Endothelial cell of umbilical vein (primary cell): ENCODE measurements at regions not wholly inside any gene's neighbourhood (a gene's known extent, or its start where the extent isn't known, plus 50 kb on each side); places are given as distances from the start of the nearest gene placed in this dataset.

ENCODE experiments used
- BruUV-seq: library from RNA; stranded (reverse); fragments of 400-500 nt; replicated peaks from 2 replicates; lab custom pipeline; 2021; lab: Mats Ljungman, UMichigan
- CTCF ChIA-PET: fragments of 300-600, 350-600 bp; sonication (Branson Sonifier 250); formaldehyde crosslinking; loops from one replicate; lab custom pipeline; 2021; ENCODE audit warnings: antibody characterized with exemption, inconsistent platforms; lab: Charles Lee
- POLR2A ChIA-PET: fragments of 300-600, 350-600 bp; sonication (Branson Sonifier 250); formaldehyde crosslinking; loops from one replicate; lab custom pipeline; 2021; ENCODE audit warnings: antibody characterized with exemption, inconsistent platforms; lab: Charles Lee
- DNase-seq: peaks from one replicate; pipeline ENCODE4 v3.0.0-alpha.2; 2011; ENCODE audit warnings: low read depth, low spot score
- FAIRE-seq: peaks from 2 replicates; lab custom pipeline; 2011; peaks lifted over from hg19 to GRCh38; lab: Jason Lieb, UNC
- H2AFZ ChIP-seq: 2 replicates; pipeline ENCODE4 v1.6.0; 2012; ENCODE audit warnings: low read depth, low read length, control low read depth, inconsistent platforms
- H3K27ac ChIP-seq: 2 replicates; pipeline ENCODE4 v1.5.1; 2011; ENCODE audit warnings: low read depth, mild to moderate bottlenecking, control low read depth, low read length, moderate library complexity; ENCODE audit not compliant: insufficient read depth
- H3K27me3 ChIP-seq, 2 experiments: 2 replicates each; pipeline versions ENCODE4 v1.6.0 to v1.6.1; 2011; ENCODE audit warnings: low read length in 2 of 2, mixed read lengths in 1 of 2; ENCODE audit not compliant: control insufficient read depth in 2 of 2, insufficient read depth in 2 of 2
- H3K36me3 ChIP-seq, 2 experiments: 2 replicates in 1 of 2; 3 replicates in 1 of 2; pipeline ENCODE4 v1.5.1; 2011; ENCODE audit warnings: low read length in 2 of 2, mild to moderate bottlenecking in 1 of 2, moderate library complexity in 1 of 2; ENCODE audit not compliant: control insufficient read depth in 2 of 2, insufficient read depth in 2 of 2; ENCODE audit errors: extremely low read depth in 1 of 2
- H3K4me1 ChIP-seq: 3 replicates; pipeline ENCODE4 v1.5.1; 2011; ENCODE audit warnings: mild to moderate bottlenecking, low read length; ENCODE audit not compliant: control insufficient read depth, insufficient read depth; ENCODE audit errors: extremely low read depth
- H3K4me2 ChIP-seq: 2 replicates; pipeline ENCODE4 v1.6.1; 2011; ENCODE audit warnings: low read length, control low read depth, mixed read lengths; ENCODE audit not compliant: insufficient read depth
- H3K4me3 ChIP-seq, 3 experiments: fragments of 200-600 bp in 1 of 3; sonication (generic), shearing (Covaris generic) in 1 of 3; replicated peaks in 1 of 3; 2 replicates each; pipeline ENCODE4 v1.5.1; 2011 to 2016; ENCODE audit warnings: control low read depth in 3 of 3, low read length in 3 of 3, mild to moderate bottlenecking in 2 of 3, inconsistent platforms in 1 of 3, low read depth in 1 of 3, moderate library complexity in 1 of 3; ENCODE audit not compliant: insufficient read depth in 1 of 3
- H3K79me2 ChIP-seq: 2 replicates; pipeline ENCODE4 v1.6.0; 2012; ENCODE audit warnings: low read length, inconsistent platforms; ENCODE audit not compliant: control insufficient read depth, insufficient read depth
- H3K9ac ChIP-seq: replicated peaks from 2 replicates; pipeline ENCODE3; 2011; ENCODE audit warnings: low read length, control low read depth; ENCODE audit not compliant: insufficient read depth; ENCODE audit errors: extremely low read depth
- H3K9me1 ChIP-seq: replicated peaks from 3 replicates; pipeline ENCODE4 v1.6.0; 2011; ENCODE audit warnings: mild to moderate bottlenecking, low read length; ENCODE audit not compliant: control insufficient read depth, insufficient read depth; ENCODE audit errors: extremely low read depth
- H3K9me3 ChIP-seq: replicated peaks from 2 replicates; pipeline ENCODE4 v1.5.1; 2012; ENCODE audit warnings: low read length, inconsistent platforms; ENCODE audit not compliant: control insufficient read depth, insufficient read depth
- H4K20me1 ChIP-seq: replicated peaks from 2 replicates; pipeline ENCODE3; 2011; ENCODE audit warnings: mild to moderate bottlenecking, low read length; ENCODE audit not compliant: control insufficient read depth, insufficient read depth; ENCODE audit errors: extremely low read depth
- CTCF ChIP-seq, 2 donors: IDR thresholded peaks; 1 replicate in 1 of 2; 2 replicates in 1 of 2; pipeline ENCODE4 v1.5.1; 2011; ENCODE audit warnings: low read length in 2 of 2, mild to moderate bottlenecking in 2 of 2, moderate library complexity in 2 of 2, control low read depth in 1 of 2, inconsistent platforms in 1 of 2, low read depth in 1 of 2; ENCODE audit not compliant: insufficient read depth in 1 of 2; ENCODE audit errors: extremely low read depth in 1 of 2
- EZH2 ChIP-seq: IDR thresholded peaks from 2 replicates; pipeline ENCODE4 v1.6.1; 2012; ENCODE audit warnings: borderline replicate concordance, low read depth, mild to moderate bottlenecking, moderate library complexity, low read length, inconsistent platforms; ENCODE audit not compliant: severe bottlenecking
- FOS ChIP-seq: IDR thresholded peaks from 2 replicates; pipeline ENCODE4 v1.6.1; 2011; ENCODE audit warnings: mild to moderate bottlenecking, low read length, moderate library complexity, borderline replicate concordance; ENCODE audit not compliant: insufficient read depth
- GATA2 ChIP-seq: IDR thresholded peaks from 2 replicates; pipeline ENCODE4 v1.7.0; 2011; ENCODE audit warnings: low read depth, mild to moderate bottlenecking, moderate library complexity, mixed read lengths, low read length; ENCODE audit not compliant: insufficient read length, insufficient read depth
- JUN ChIP-seq: IDR thresholded peaks from 2 replicates; pipeline ENCODE4 v1.6.1; 2011; ENCODE audit warnings: borderline replicate concordance, low read depth; ENCODE audit not compliant: insufficient read length, insufficient read depth
- MAX ChIP-seq: IDR thresholded peaks from 2 replicates; pipeline ENCODE4 v1.6.1; 2011; ENCODE audit not compliant: insufficient read depth, insufficient read length
- MYC ChIP-seq: IDR thresholded peaks from one replicate; pipeline ENCODE4 v1.6.1; 2011; ENCODE audit warnings: mild to moderate bottlenecking, low read depth, low read length
- POLR2A ChIP-seq: IDR thresholded peaks from 2 replicates; pipeline ENCODE4 v1.6.1; 2012; ENCODE audit warnings: low read depth, mild to moderate bottlenecking, control low read depth, low read length
- POLR2AphosphoS5 ChIP-seq: IDR thresholded peaks from 2 replicates; pipeline ENCODE4 v1.6.1; 2012; ENCODE audit warnings: low read depth, mild to moderate bottlenecking, control low read depth, low read length, moderate library complexity; ENCODE audit not compliant: insufficient read depth
- dilution Hi-C: fragments of 300-500 bp; cut with MboI; formaldehyde crosslinking; loops from one replicate; pipeline ENCODE4 v1.15.0; 2019; ENCODE audit warnings: low sequenced_read_pairs; ENCODE audit not compliant: extremely low pct_ligation_motif_present
- intact Hi-C: fragments of 100-400 bp; cut with micrococcal nuclease; formaldehyde crosslinking; loops from one replicate; pipeline ENCODE4 v1.10.0; 2022

GRCh38 chr6:122315842-122316241 is 83.6 kb upstream of the HSF2 start:
- DNase-seq (no peak), FAIRE-seq (no peak)
- Histone ChIP-seq H3K9ac (no peak overlapping the region), H3K79me2 (no peaks in the 10 kb centered on the region), H2AFZ (no peak overlapping the region), H3K4me2 (no peak overlapping the region), H4K20me1 (no peaks in the 10 kb centered on the region), H3K27ac (no peak overlapping the region), H3K4me1 (no peaks in the 10 kb centered on the region), H3K36me3 (no peaks in the 10 kb centered on the region), H3K9me1 (no peaks in the 10 kb centered on the region), H3K4me3 (no peak overlapping the region), H3K9me3 (no peaks in the 10 kb centered on the region), H3K27me3 (no peaks in the 10 kb centered on the region)
- dilution Hi-C loops (no loop called here), intact Hi-C loops (no loop called here)
- BruUV-seq, result no TSS peak
- CTCF ChIA-PET, result no interaction called here
- POLR2A ChIA-PET, result no interaction called here
- TF ChIP-seq JUN, result no peak
- TF ChIP-seq GATA2, result no peak
- no peak for TF ChIP-seq MYC
- TF ChIP-seq POLR2A, result no peak
- no peak for TF ChIP-seq FOS
- no peak for TF ChIP-seq EZH2
- no peak for TF ChIP-seq MAX
- no peak for TF ChIP-seq POLR2AphosphoS5
- TF ChIP-seq CTCF (IDR thresholded peaks at IDR 0.05; ENCODE audit: extremely low read depth in 1 of 2, insufficient read depth in 1 of 2, low read depth in 1 of 2, low read length in 2 of 2), result no peak
